Keratinocyte (primary cell): ENCODE measurements at regions not wholly inside any gene's neighbourhood (a gene's known extent, or its start where the extent isn't known, plus 50 kb on each side); places are given as distances from the start of the nearest gene placed in this dataset.

Source experiments
- DNase-seq: peaks from one replicate; pipeline ENCODE4 v3.0.0-alpha.2; 2011; ENCODE audit warnings: low read depth, missing footprints, low spot score
- FAIRE-seq: peaks from 2 replicates; lab custom pipeline; 2011; peaks lifted over from hg19 to GRCh38; lab: Jason Lieb, UNC
- H2AFZ ChIP-seq: 2 replicates; pipeline ENCODE4 v1.6.0; 2012; ENCODE audit warnings: low read length, control low read depth, inconsistent platforms; ENCODE audit not compliant: control insufficient read depth
- H3K27ac ChIP-seq: 2 replicates; pipeline ENCODE4 v1.5.1; 2011; ENCODE audit warnings: low read length; ENCODE audit not compliant: control insufficient read depth, insufficient read depth
- H3K27me3 ChIP-seq: 3 replicates; pipeline ENCODE4 v1.6.0; 2011; ENCODE audit warnings: low read length; ENCODE audit not compliant: control insufficient read depth, insufficient read depth; ENCODE audit errors: extremely low read depth
- H3K36me3 ChIP-seq, 2 experiments: 2 replicates in 1 of 2; 3 replicates in 1 of 2; pipeline ENCODE4 v1.5.1; 2011; ENCODE audit warnings: low read length in 2 of 2, mild to moderate bottlenecking in 1 of 2; ENCODE audit not compliant: control insufficient read depth in 2 of 2, insufficient read depth in 2 of 2; ENCODE audit errors: extremely low read depth in 1 of 2
- H3K4me1 ChIP-seq: 3 replicates; pipeline ENCODE4 v1.5.1; 2011; ENCODE audit warnings: low read length; ENCODE audit not compliant: control insufficient read depth, insufficient read depth; ENCODE audit errors: extremely low read depth
- H3K4me2 ChIP-seq: 3 replicates; pipeline ENCODE4 v1.6.0; 2011; ENCODE audit warnings: low read depth, low read length; ENCODE audit not compliant: control insufficient read depth, insufficient read depth; ENCODE audit errors: extremely low read depth
- H3K4me3 ChIP-seq, 3 experiments: fragments of 200-600 bp in 1 of 3; sonication (generic) in 1 of 3; 2 replicates in 2 of 3; 3 replicates in 1 of 3; pipeline ENCODE4 v1.5.1; 2011 to 2016; ENCODE audit warnings: low read length in 3 of 3, mild to moderate bottlenecking in 3 of 3, control low read depth in 2 of 3, inconsistent platforms in 1 of 3, low read depth in 1 of 3, mixed read lengths in 1 of 3, mixed run types in 1 of 3, moderate library complexity in 1 of 3; ENCODE audit not compliant: control insufficient read depth in 2 of 3, insufficient read depth in 2 of 3; ENCODE audit errors: extremely low read depth in 1 of 3
- H3K79me2 ChIP-seq: 2 replicates; pipeline ENCODE4 v1.6.0; 2012; ENCODE audit warnings: low read length; ENCODE audit not compliant: control insufficient read depth, insufficient read depth
- H3K9ac ChIP-seq: 3 replicates; pipeline ENCODE4 v1.6.0; 2011; ENCODE audit warnings: low read length; ENCODE audit not compliant: control insufficient read depth, insufficient read depth; ENCODE audit errors: extremely low read depth
- H3K9me1 ChIP-seq: 3 replicates; pipeline ENCODE4 v1.6.0; 2011; ENCODE audit warnings: low read length; ENCODE audit not compliant: control insufficient read depth, insufficient read depth; ENCODE audit errors: extremely low read depth
- H3K9me3 ChIP-seq: 2 replicates; pipeline ENCODE4 v1.5.1; 2012; ENCODE audit warnings: low read depth, low read length; ENCODE audit not compliant: control insufficient read depth
- H4K20me1 ChIP-seq: 3 replicates; pipeline ENCODE4 v1.6.0; 2011; ENCODE audit warnings: low read length; ENCODE audit not compliant: control insufficient read depth, insufficient read depth; ENCODE audit errors: extremely low read depth
- EZH2 ChIP-seq: IDR thresholded peaks from one replicate; pipeline ENCODE4 v1.6.1; 2012; ENCODE audit warnings: inconsistent platforms, mild to moderate bottlenecking, low read length, moderate library complexity
- dilution Hi-C: fragments of 300-500 bp; cut with MboI; formaldehyde crosslinking; loops from one replicate; pipeline ENCODE4 v1.7.0; 2020; ENCODE audit warnings: low sequenced_read_pairs; ENCODE audit not compliant: extremely low pct_ligation_motif_present
- TF ChIP-seq, protein P1 (sequence below), 3 experiments: IDR thresholded peaks in 1 of 3; conservative IDR thresholded peaks in 1 of 3; optimal IDR thresholded peaks in 1 of 3; 2 replicates in 2 of 3; 3 replicates in 1 of 3; pipeline versions ENCODE3 to v1.5.1; 2011; ENCODE audit warnings: low read length in 3 of 3, mild to moderate bottlenecking in 3 of 3, moderate library complexity in 2 of 3, control low read depth in 1 of 3, inconsistent platforms in 1 of 3; ENCODE audit not compliant: insufficient read depth in 2 of 3; ENCODE audit errors: extremely low read depth in 1 of 3

DNA sequence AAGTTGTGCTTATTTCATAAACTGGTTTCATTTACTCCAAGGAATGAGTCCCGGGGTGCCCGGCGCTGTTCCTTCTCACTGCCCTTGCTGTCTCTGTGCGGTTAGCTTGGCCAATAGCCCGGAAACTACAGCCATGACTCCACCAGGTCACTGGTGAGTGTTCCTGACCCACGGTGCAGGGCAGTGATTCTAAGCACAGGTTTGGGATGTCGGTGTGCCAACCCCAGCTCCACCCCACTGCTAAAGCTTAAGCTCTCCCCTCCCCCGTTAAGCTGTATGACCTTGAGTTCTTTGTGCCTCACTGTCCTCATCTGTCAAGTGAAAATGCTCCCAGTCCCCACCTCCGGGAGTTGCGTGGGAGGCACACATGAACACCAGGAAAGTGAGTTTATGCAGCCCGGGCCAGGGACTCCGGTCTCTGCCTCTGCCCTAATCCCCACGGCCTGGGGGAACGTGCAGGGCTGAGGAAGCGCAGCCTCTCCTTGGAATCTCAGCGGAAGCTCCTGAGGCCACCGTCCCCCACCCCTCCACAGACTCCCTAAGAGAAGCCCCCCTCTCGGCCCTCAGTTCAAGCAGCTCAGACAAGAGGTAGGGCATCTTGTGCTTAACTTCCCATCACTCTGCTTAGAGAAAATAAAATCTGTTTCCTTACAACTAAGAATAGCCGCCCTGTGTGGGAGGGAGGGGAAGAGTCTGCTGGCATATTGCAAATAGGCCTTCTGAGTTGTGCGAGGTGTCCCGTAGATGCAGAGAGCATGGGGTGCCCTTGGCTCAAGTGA is 92.0 kb upstream of the RAI14 start:
- no peaks in the 10 kb centered on the region for H3K9me3 ChIP-seq
- no peaks in the 10 kb centered on the region for H3K9me1 ChIP-seq
- H2AFZ ChIP-seq: no peak overlapping the region
- DNase-seq (no peak), FAIRE-seq (no peak)
- H3K79me2 ChIP-seq: no peaks in the 10 kb centered on the region
- no peaks in the 10 kb centered on the region for H3K4me1 ChIP-seq
- dilution Hi-C loops: no loop called here
- H3K36me3 ChIP-seq: no peaks in the 10 kb centered on the region
- no peaks in the 10 kb centered on the region for H3K27me3 ChIP-seq
- no peaks in the 10 kb centered on the region for H4K20me1 ChIP-seq
- H3K4me3 ChIP-seq: no peak overlapping the region
- TF ChIP-seq EZH2: no peak
- TF ChIP-seq, protein P1, sequence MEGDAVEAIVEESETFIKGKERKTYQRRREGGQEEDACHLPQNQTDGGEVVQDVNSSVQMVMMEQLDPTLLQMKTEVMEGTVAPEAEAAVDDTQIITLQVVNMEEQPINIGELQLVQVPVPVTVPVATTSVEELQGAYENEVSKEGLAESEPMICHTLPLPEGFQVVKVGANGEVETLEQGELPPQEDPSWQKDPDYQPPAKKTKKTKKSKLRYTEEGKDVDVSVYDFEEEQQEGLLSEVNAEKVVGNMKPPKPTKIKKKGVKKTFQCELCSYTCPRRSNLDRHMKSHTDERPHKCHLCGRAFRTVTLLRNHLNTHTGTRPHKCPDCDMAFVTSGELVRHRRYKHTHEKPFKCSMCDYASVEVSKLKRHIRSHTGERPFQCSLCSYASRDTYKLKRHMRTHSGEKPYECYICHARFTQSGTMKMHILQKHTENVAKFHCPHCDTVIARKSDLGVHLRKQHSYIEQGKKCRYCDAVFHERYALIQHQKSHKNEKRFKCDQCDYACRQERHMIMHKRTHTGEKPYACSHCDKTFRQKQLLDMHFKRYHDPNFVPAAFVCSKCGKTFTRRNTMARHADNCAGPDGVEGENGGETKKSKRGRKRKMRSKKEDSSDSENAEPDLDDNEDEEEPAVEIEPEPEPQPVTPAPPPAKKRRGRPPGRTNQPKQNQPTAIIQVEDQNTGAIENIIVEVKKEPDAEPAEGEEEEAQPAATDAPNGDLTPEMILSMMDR (optimal IDR thresholded peaks at IDR 0.05 in 1 of 3, IDR thresholded peaks at IDR 0.05 in 1 of 3, conservative IDR thresholded peaks at IDR 0.05 in 1 of 3; ENCODE audit: extremely low read depth in 1 of 3, insufficient read depth in 2 of 3, low read length in 3 of 3): no peak
- H3K27ac ChIP-seq: no peak overlapping the region
- no peak overlapping the region for H3K4me2 ChIP-seq
- no peak overlapping the region for H3K9ac ChIP-seq

DNA sequence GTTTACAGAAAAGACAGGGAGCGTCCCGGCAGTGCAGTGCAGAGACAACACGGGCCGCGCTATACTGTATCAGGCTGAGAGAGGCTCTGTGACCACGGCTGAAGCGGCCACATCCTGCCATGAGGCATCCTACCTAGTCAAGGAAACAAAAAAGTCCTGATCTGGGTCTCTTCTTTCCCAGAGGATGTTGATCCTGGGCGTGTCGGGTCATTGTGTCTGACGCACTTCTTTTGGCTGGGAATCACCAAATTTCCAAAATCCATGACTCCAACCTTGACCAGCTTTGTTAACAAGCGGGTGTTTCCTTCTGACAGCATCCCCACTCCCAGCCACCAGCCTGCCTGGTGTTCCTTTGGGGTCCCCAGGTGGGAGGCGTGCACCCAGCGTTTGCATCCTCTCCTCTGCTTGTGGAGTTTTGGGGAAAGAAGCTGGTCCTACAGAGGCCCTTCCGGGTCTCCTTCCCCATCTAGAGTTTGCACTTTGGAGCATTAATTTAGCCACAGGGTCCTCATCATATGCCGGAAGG is 91.4 kb upstream of the RAI14 start:
- no peak overlapping the region for H3K4me3 ChIP-seq
- H3K9me3 ChIP-seq: no peaks in the 10 kb centered on the region
- H3K36me3 ChIP-seq: no peaks in the 10 kb centered on the region
- H3K4me2 ChIP-seq: no peak overlapping the region
- H3K79me2 ChIP-seq: no peaks in the 10 kb centered on the region
- no peaks in the 10 kb centered on the region for H3K27me3 ChIP-seq
- H3K27ac ChIP-seq: no peak overlapping the region
- DNase-seq (no peak), FAIRE-seq (no peak)
- no peaks in the 10 kb centered on the region for H3K9me1 ChIP-seq
- no peaks in the 10 kb centered on the region for H4K20me1 ChIP-seq
- dilution Hi-C loops: no loop called here
- H3K9ac ChIP-seq: no peak overlapping the region
- H3K4me1 ChIP-seq: no peaks in the 10 kb centered on the region
- TF ChIP-seq EZH2: no peak
- TF ChIP-seq, protein P1 (optimal IDR thresholded peaks at IDR 0.05 in 1 of 3, IDR thresholded peaks at IDR 0.05 in 1 of 3, conservative IDR thresholded peaks at IDR 0.05 in 1 of 3; ENCODE audit: extremely low read depth in 1 of 3, insufficient read depth in 2 of 3, low read length in 3 of 3): no peak
- H2AFZ ChIP-seq: no peak overlapping the region
